Mesenchymal stem cell (in vitro differentiated cells and primary cell): ENCODE measurements at regions not wholly inside any gene's neighbourhood (a gene's known extent, or its start where the extent isn't known, plus 50 kb on each side); places are given as distances from the start of the nearest gene placed in this dataset.
"Not testable (repeated sequence)": the region's sequence is repeated elsewhere in the genome, so short reads cannot be mapped to it uniquely, and the experiment has no call there.

Experiments used
- DNase-seq: peaks from one replicate; pipeline ENCODE4 v3.0.0-alpha.2; 2013
- H2AFZ ChIP-seq: one replicate; pipeline ENCODE4 v1.6.1; 2013; ENCODE audit warnings: low read depth, mild to moderate bottlenecking, control low read depth, inconsistent platforms, low read length, moderate library complexity
- H2AK5ac ChIP-seq: 2 replicates; pipeline ENCODE4 v1.6.1; 2013; ENCODE audit warnings: low read length, moderate library complexity, mild to moderate bottlenecking, inconsistent platforms; ENCODE audit not compliant: severe bottlenecking
- H2BK120ac ChIP-seq: one replicate; pipeline ENCODE4 v1.6.1; 2013; ENCODE audit warnings: low read depth, mild to moderate bottlenecking, inconsistent platforms, low read length, moderate library complexity
- H2BK12ac ChIP-seq, 2 experiments: one replicate each; pipeline ENCODE4 v1.6.1; 2013; ENCODE audit warnings: inconsistent platforms in 2 of 2, low read length in 2 of 2, mild to moderate bottlenecking in 2 of 2, moderate library complexity in 2 of 2, control low read depth in 1 of 2
- H2BK15ac ChIP-seq: one replicate; pipeline ENCODE4 v1.6.1; 2013; ENCODE audit warnings: mild to moderate bottlenecking, low read depth, inconsistent platforms; ENCODE audit not compliant: poor library complexity, severe bottlenecking
- H2BK5ac ChIP-seq: 2 replicates; pipeline ENCODE4 v1.6.1; 2013; ENCODE audit warnings: low read depth, mild to moderate bottlenecking, low read length, control low read depth, inconsistent platforms; ENCODE audit not compliant: poor library complexity, severe bottlenecking
- H3K14ac ChIP-seq, 2 experiments: one replicate each; pipeline ENCODE4 v1.6.1; 2013; ENCODE audit warnings: inconsistent platforms in 2 of 2, low read length in 2 of 2, control low read depth in 1 of 2, mild to moderate bottlenecking in 1 of 2, moderate library complexity in 1 of 2
- H3K18ac ChIP-seq, 2 experiments: one replicate each; pipeline ENCODE4 v1.6.1; 2013; ENCODE audit warnings: inconsistent platforms in 2 of 2, low read length in 2 of 2, control low read depth in 1 of 2, low read depth in 1 of 2, mild to moderate bottlenecking in 1 of 2
- H3K23ac ChIP-seq, 2 experiments: one replicate each; pipeline ENCODE4 v1.6.1; 2013; ENCODE audit warnings: inconsistent platforms in 2 of 2, low read length in 2 of 2, mild to moderate bottlenecking in 2 of 2, moderate library complexity in 2 of 2, control low read depth in 1 of 2
- H3K27ac ChIP-seq: 2 replicates; pipeline ENCODE4 v1.5.1; 2013; ENCODE audit warnings: mild to moderate bottlenecking, moderate library complexity, low read length, control low read depth, inconsistent platforms; ENCODE audit not compliant: poor library complexity, severe bottlenecking
- H3K27me3 ChIP-seq, 2 experiments: 2 replicates each; pipeline versions ENCODE4 v1.6.1 to v1.7.0; 2013; ENCODE audit warnings: low read length in 2 of 2, mild to moderate bottlenecking in 2 of 2, moderate library complexity in 2 of 2, control low read depth in 1 of 2, inconsistent platforms in 1 of 2; ENCODE audit not compliant: control insufficient read depth in 1 of 2, insufficient read depth in 1 of 2
- H3K36me3 ChIP-seq, 2 experiments: 2 replicates each; pipeline versions ENCODE4 v1.6.1 to v1.7.0; 2013; ENCODE audit warnings: low read length in 2 of 2, control low read depth in 1 of 2, inconsistent platforms in 1 of 2, low read depth in 1 of 2, mild to moderate bottlenecking in 1 of 2; ENCODE audit not compliant: insufficient read depth in 2 of 2, control insufficient read depth in 1 of 2
- H3K4ac ChIP-seq, 2 experiments: one replicate each; pipeline ENCODE4 v1.6.1; 2013; ENCODE audit warnings: inconsistent platforms in 2 of 2, low read length in 2 of 2, mild to moderate bottlenecking in 2 of 2, moderate library complexity in 2 of 2, control low read depth in 1 of 2, low read depth in 1 of 2
- H3K4me1 ChIP-seq: 2 replicates; pipeline ENCODE4 v1.6.1; 2013; ENCODE audit warnings: low read depth, low read length, control low read depth; ENCODE audit not compliant: control insufficient read depth, insufficient read depth
- H3K4me2 ChIP-seq: 2 replicates; pipeline ENCODE4 v1.6.1; 2013; ENCODE audit warnings: low read length, mild to moderate bottlenecking, inconsistent platforms; ENCODE audit not compliant: poor library complexity, severe bottlenecking
- H3K4me3 ChIP-seq, 2 experiments: 2 replicates each; pipeline versions ENCODE4 v1.5.1 to v1.7.0; 2013; ENCODE audit warnings: low read length in 2 of 2, mild to moderate bottlenecking in 2 of 2, control low read depth in 1 of 2, low read depth in 1 of 2; ENCODE audit not compliant: insufficient read depth in 1 of 2
- H3K79me1 ChIP-seq: replicated peaks from 2 replicates; pipeline ENCODE4 v1.6.1; 2013; ENCODE audit warnings: mild to moderate bottlenecking, control low read depth, low read length, inconsistent platforms; ENCODE audit not compliant: poor library complexity, severe bottlenecking
- H3K9ac ChIP-seq: 2 replicates; pipeline ENCODE4 v1.7.0; 2013; ENCODE audit warnings: mild to moderate bottlenecking, low read length, moderate library complexity
- H3K9me3 ChIP-seq: 2 replicates; pipeline ENCODE4 v1.7.0; 2013; ENCODE audit warnings: mild to moderate bottlenecking, low read length; ENCODE audit not compliant: control insufficient read depth
- H4K8ac ChIP-seq: one replicate; pipeline ENCODE4 v1.6.1; 2013; ENCODE audit warnings: inconsistent platforms, mild to moderate bottlenecking, low read length, moderate library complexity
- H4K91ac ChIP-seq: one replicate; pipeline ENCODE4 v1.6.1; 2013; ENCODE audit warnings: mild to moderate bottlenecking, low read length, inconsistent platforms
- WGBS: methylation state at CpG from one replicate; pipeline ENCODE4 v1.1.7; 2013; ENCODE audit warnings: mixed read lengths; 5-methylcytosine and 5-hydroxymethylcytosine counted together

- Histone ChIP-seq H2AFZ (no peak overlapping the region), H3K18ac (no peak overlapping the region), H3K27me3 (no peaks in the 10 kb centered on the region), H2BK12ac (no peak overlapping the region), H3K4me3 (no peak overlapping the region), H4K8ac (no peak overlapping the region), H3K79me1 (no peaks in the 10 kb centered on the region), H3K9me3 (no peaks in the 10 kb centered on the region), H3K23ac (no peak overlapping the region), H2BK5ac (no peak overlapping the region), H3K36me3 (no peaks in the 10 kb centered on the region), H3K4ac (no peak overlapping the region), H3K4me1 (no peaks in the 10 kb centered on the region), H2BK15ac (no peak overlapping the region), H3K4me2 (no peak overlapping the region), H3K14ac (no peak overlapping the region), H3K27ac (no peak overlapping the region), H3K9ac (no peak overlapping the region), H2BK120ac (no peak overlapping the region), H2AK5ac (no peak overlapping the region), H4K91ac (no peak overlapping the region)
- 83% methylated on average over 1 of the region's 1 CpG for WGBS
- no peak for DNase-seq
Observed at GRCh38 chr7:13751766-13752165, 237.7 kb downstream of the ETV1 start.

GRCh38 chr7:13757841-13758240, 231.6 kb downstream of the ETV1 start:
- Histone ChIP-seq H3K4ac (no peak overlapping the region), H3K36me3 (no peaks in the 10 kb centered on the region)
- WGBS = 99% methylated on average over 1 of the region's 1 CpG

GRCh38 chr7:13765853-13766252, 223.6 kb downstream of the ETV1 start:
- not testable (repeated sequence) for H3K14ac ChIP-seq, H3K9ac ChIP-seq, DNase-seq, H2BK120ac ChIP-seq, H3K4ac ChIP-seq, H2BK15ac ChIP-seq, H3K23ac ChIP-seq, H2BK5ac ChIP-seq, H3K4me2 ChIP-seq, H3K9me3 ChIP-seq, H2AFZ ChIP-seq, H3K4me3 ChIP-seq, H4K91ac ChIP-seq, H2BK12ac ChIP-seq, H3K79me1 ChIP-seq, H3K4me1 ChIP-seq, H3K27me3 ChIP-seq, H3K27ac ChIP-seq, H3K36me3 ChIP-seq, H4K8ac ChIP-seq, H2AK5ac ChIP-seq, H3K18ac ChIP-seq
- 90% methylated on average over 16 of the region's 16 CpGs for WGBS

More at GRCh38 chr7:13757841-13758240, 231.6 kb downstream of the ETV1 start:
- no peak overlapping the region for H2AK5ac ChIP-seq
- no peak overlapping the region for H3K14ac ChIP-seq
- H2BK12ac ChIP-seq = no peak overlapping the region
- no peak overlapping the region for H2AFZ ChIP-seq
- H3K4me1 ChIP-seq = no peaks in the 10 kb centered on the region
- H3K79me1 ChIP-seq = no peaks in the 10 kb centered on the region
- no peak overlapping the region for H4K91ac ChIP-seq
- H3K9ac ChIP-seq = no peak overlapping the region
- no peaks in the 10 kb centered on the region for H3K27me3 ChIP-seq
- no peak overlapping the region for H4K8ac ChIP-seq
- H3K27ac ChIP-seq = no peak overlapping the region
- no peak overlapping the region for H3K4me3 ChIP-seq
- H2BK15ac ChIP-seq = no peak overlapping the region
- H2BK5ac ChIP-seq = no peak overlapping the region
- DNase-seq = no peak
- no peak overlapping the region for H3K23ac ChIP-seq
- no peak overlapping the region for H2BK120ac ChIP-seq
- no peaks in the 10 kb centered on the region for H3K9me3 ChIP-seq
- no peak overlapping the region for H3K18ac ChIP-seq
- H3K4me2 ChIP-seq = no peak overlapping the region

- Histone ChIP-seq H2AK5ac (no peak overlapping the region), H3K4me1 (peaks cover 1% of the 10 kb centered on the region), H3K14ac (no peak overlapping the region), H4K8ac (no peak overlapping the region), H2AFZ (no peak overlapping the region), H3K4me2 (no peak overlapping the region), H3K4me3 (no peak overlapping the region), H3K18ac (no peak overlapping the region), H3K27me3 (no peaks in the 10 kb centered on the region), H3K9me3 (no peaks in the 10 kb centered on the region), H3K36me3 (no peaks in the 10 kb centered on the region), H3K4ac (no peak overlapping the region), H2BK15ac (no peak overlapping the region), H3K79me1 (no peaks in the 10 kb centered on the region), H3K9ac (no peak overlapping the region), H2BK120ac (no peak overlapping the region), H4K91ac (no peak overlapping the region), H3K23ac (no peak overlapping the region), H2BK12ac (no peak overlapping the region), H3K27ac (no peak overlapping the region), H2BK5ac (no peak overlapping the region)
- no peak for DNase-seq
- WGBS = no CpG with 5 or more reads among the region's 1 CpG
Observed at GRCh38 chr7:13770305-13770704, 219.2 kb downstream of the ETV1 start.
